ENCODE measurements at regions not wholly inside any gene's neighbourhood (a gene's known extent, or its start where the extent isn't known, plus 50 kb on each side); places are given as distances from the start of the nearest gene placed in this dataset.
"Not testable (repeated sequence)": the region's sequence is repeated elsewhere in the genome, so short reads cannot be mapped to it uniquely, and the experiment has no call there.

GRCh38 chr9:39582677-39583412 lies 227.4 kb downstream of the SPATA31A1 start:
- not testable (repeated sequence) for H3K36me3 ChIP-seq (ENCODE audit: control insufficient read depth, insufficient read depth, low read length); FAIRE-seq; H3K4me3 ChIP-seq (ENCODE audit: low read depth, low read length); H3K27me3 ChIP-seq (ENCODE audit: control insufficient read depth, insufficient read depth, low read length)
- peak; percentile 58 for DNase-seq (ENCODE audit: low read depth)

DNA sequence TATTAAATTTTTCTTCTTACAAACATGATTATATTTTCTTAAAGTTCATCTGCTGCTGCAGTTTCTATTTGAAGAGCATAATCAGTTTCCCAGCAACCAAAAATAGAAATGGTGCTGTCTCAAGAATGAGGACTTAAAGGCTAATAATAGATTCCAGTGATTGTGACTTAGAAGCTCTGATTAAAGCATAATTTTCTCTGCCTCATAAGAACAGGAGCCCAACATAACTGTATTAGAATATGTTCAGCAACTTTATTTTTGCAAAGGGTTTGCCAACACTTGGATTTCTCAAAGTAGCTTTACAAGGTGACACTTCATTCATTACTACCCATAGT lies 227.9 kb downstream of the SPATA31A1 start:
- not testable (repeated sequence) for H3K36me3 ChIP-seq (ENCODE audit: control insufficient read depth, insufficient read depth, low read length); DNase-seq (ENCODE audit: low read depth); H3K27me3 ChIP-seq (ENCODE audit: control insufficient read depth, insufficient read depth, low read length); H3K4me3 ChIP-seq (ENCODE audit: low read depth, low read length); FAIRE-seq

DNA sequence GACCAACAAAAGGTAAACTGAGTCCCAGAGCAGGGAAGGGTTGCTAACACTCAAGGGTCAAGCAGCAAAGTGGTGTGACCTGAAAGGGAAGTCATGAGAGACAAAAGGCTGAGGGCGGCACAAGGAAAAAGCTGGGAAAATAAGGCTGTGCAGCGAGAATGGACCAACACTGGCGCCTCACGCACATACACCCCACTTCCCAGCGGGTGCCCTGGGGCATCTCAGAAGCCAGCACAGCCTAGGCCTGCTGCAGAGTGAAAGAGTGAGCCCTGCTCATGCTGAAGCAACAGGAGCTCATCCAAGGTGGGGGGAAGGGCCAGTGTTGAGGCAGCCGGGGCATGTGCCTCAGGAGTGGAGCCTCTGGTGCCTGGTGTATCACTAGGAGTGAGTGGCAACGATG lies 229.8 kb downstream of the SPATA31A1 start:
- H3K27me3 ChIP-seq (ENCODE audit: control insufficient read depth, insufficient read depth, low read length); H3K36me3 ChIP-seq (ENCODE audit: control insufficient read depth, insufficient read depth, low read length); FAIRE-seq; DNase-seq (ENCODE audit: low read depth); H3K4me3 ChIP-seq (ENCODE audit: low read depth, low read length): not testable (repeated sequence)

DNA sequence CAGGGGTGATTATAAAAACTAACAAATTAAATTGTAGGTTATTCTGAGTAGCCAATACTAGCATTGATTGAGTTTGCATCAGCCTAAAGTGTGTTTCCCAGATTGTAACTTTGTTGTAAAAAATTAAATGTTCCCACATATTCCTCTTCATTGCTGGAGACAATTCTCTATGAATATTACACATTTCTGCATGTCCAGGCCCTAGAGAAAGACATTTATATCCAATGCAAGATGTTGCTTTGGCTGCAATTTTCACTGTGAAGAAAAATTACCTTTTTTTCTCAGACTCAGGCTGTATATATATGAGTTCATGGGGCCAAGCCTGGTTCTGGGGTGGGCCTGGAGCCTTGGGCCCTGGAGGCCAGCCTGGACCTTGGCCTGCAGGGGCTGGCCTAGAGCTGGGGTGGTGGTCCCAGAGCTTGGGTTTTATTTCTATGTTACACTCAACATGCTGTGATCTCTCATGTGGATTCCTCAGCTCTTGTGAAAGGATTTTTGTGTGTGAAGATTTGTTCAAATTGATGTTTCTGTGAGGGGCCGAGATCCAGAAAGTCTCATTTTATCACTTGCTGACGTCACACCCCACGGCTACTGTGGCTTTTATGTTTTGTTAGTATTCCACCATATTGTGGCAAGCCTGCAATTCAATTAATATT lies 232.5 kb downstream of the SPATA31A1 start:
- no peak for FAIRE-seq
- no peak overlapping the region for H3K4me3 ChIP-seq (ENCODE audit: low read depth, low read length)
- TF ChIP-seq CTCF (IDR thresholded peaks at IDR 0.05; ENCODE audit: insufficient read depth, low read length, severe bottlenecking): no peak
- H3K36me3 ChIP-seq (ENCODE audit: control insufficient read depth, insufficient read depth, low read length): no peaks in the 10 kb centered on the region
- no peak for DNase-seq (ENCODE audit: low read depth)
- no peaks in the 10 kb centered on the region for H3K27me3 ChIP-seq (ENCODE audit: control insufficient read depth, insufficient read depth, low read length)

DNA sequence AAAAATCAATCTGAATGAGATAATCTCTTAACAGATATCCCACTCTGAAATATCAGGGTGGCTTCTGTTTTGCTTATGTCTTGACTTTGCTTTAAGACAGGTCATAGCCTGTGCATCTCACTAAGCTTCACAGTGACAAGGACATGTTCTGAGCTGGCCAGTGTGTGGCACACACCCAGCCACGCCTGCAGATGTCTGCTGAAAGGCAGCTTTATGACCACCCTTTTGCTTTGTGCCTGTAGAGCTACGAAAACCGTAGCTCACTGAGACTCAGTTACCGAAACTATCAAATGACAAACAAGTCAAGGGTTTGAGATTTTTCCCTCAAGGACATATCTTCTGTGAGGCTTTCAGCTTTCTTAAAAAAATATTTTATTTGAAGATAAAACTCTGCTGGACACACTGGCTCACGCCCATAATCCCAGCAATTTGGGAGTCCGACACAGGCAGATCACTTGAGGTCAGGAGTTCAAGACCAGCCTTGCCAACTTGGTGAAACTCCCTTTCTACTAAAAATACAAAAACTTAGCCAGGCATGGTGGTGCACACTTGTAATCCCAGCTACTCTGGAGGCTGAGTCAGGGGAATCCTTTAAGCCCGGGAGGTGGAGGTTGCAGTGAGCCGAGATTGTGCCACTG lies 233.2 kb downstream of the SPATA31A1 start:
- H3K4me3 ChIP-seq (ENCODE audit: low read depth, low read length): no peak overlapping the region
- TF ChIP-seq CTCF (IDR thresholded peaks at IDR 0.05; ENCODE audit: insufficient read depth, low read length, severe bottlenecking): no peak
- no peaks in the 10 kb centered on the region for H3K36me3 ChIP-seq (ENCODE audit: control insufficient read depth, insufficient read depth, low read length)
- DNase-seq (ENCODE audit: low read depth) (no peak), FAIRE-seq (no peak)
- H3K27me3 ChIP-seq (ENCODE audit: control insufficient read depth, insufficient read depth, low read length): no peaks in the 10 kb centered on the region

GRCh38 chr9:39604089-39604488 lies 248.6 kb downstream of the SPATA31A1 start:
- FAIRE-seq; H3K4me3 ChIP-seq (ENCODE audit: low read depth, low read length); H3K36me3 ChIP-seq (ENCODE audit: control insufficient read depth, insufficient read depth, low read length); H3K27me3 ChIP-seq (ENCODE audit: control insufficient read depth, insufficient read depth, low read length); DNase-seq (ENCODE audit: low read depth): not testable (repeated sequence)

- not testable (repeated sequence) for H3K36me3 ChIP-seq (ENCODE audit: control insufficient read depth, insufficient read depth, low read length); H3K27me3 ChIP-seq (ENCODE audit: control insufficient read depth, insufficient read depth, low read length); H3K4me3 ChIP-seq (ENCODE audit: low read depth, low read length); FAIRE-seq; DNase-seq (ENCODE audit: low read depth)
These were observed 256.2 kb downstream of the SPATA31A1 start for GRCh38 chr9:39611449-39612231.

- FAIRE-seq; DNase-seq (ENCODE audit: low read depth); H3K27me3 ChIP-seq (ENCODE audit: control insufficient read depth, insufficient read depth, low read length); H3K36me3 ChIP-seq (ENCODE audit: control insufficient read depth, insufficient read depth, low read length); H3K4me3 ChIP-seq (ENCODE audit: low read depth, low read length): not testable (repeated sequence)
These were observed 261.0 kb downstream of the SPATA31A1 start for GRCh38 chr9:39616480-39616879.

DNA sequence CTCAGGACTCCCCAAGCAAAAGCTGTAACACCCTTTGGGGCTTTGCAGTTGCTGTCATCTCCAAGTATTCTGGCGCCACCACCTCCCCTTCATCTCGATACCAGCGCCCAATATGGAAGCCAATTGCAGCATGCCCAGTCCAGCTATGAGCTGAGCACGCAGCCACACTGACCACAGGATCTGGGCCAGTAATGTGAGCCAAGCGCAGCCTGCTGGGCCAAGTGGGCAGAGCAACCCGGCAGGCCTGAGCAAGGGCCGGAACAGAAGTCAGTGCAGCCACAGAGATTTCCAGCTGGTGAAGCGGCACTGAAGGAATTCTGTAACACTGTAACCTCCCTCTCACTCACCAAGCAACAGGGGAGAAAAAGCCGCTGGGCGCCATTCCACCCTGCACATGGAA lies 268.6 kb downstream of the SPATA31A1 start:
- H3K27me3 ChIP-seq (ENCODE audit: control insufficient read depth, insufficient read depth, low read length); H3K4me3 ChIP-seq (ENCODE audit: low read depth, low read length); H3K36me3 ChIP-seq (ENCODE audit: control insufficient read depth, insufficient read depth, low read length); DNase-seq (ENCODE audit: low read depth); FAIRE-seq: not testable (repeated sequence)

GRCh38 chr9:39632071-39632470 lies 276.6 kb downstream of the SPATA31A1 start:
- H3K4me3 ChIP-seq (ENCODE audit: low read depth, low read length); DNase-seq (ENCODE audit: low read depth); H3K27me3 ChIP-seq (ENCODE audit: control insufficient read depth, insufficient read depth, low read length); H3K36me3 ChIP-seq (ENCODE audit: control insufficient read depth, insufficient read depth, low read length); FAIRE-seq: not testable (repeated sequence)

GRCh38 chr9:39649029-39649428 lies 293.6 kb downstream of the SPATA31A1 start:
- not testable (repeated sequence) for H3K4me3 ChIP-seq (ENCODE audit: low read depth, low read length); FAIRE-seq; H3K36me3 ChIP-seq (ENCODE audit: control insufficient read depth, insufficient read depth, low read length); DNase-seq (ENCODE audit: low read depth); H3K27me3 ChIP-seq (ENCODE audit: control insufficient read depth, insufficient read depth, low read length)
